ENCODE measurements at regions not wholly inside any gene's neighbourhood (a gene's known extent, or its start where the extent isn't known, plus 50 kb on each side); places are given as distances from the start of the nearest gene placed in this dataset.

DNA sequence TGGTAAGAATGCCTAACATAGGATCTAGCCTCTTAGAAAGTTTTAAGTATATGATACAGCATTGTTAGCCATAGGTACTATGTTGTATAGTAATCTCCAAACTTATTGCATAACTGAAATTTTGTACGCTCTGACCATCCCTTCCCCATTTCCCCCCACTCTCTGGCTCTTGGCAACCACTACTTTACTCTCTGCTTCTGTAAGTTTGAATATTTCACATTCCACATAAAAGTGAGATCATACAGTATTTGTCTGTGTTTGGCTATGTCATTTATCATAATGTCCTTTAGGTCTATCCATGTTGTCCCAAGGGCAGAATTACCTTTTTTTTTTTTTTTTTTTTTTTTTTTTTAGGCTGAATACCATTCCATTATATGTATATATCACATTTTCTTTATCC lies 396.9 kb downstream of the DLEU7 start:
- TF ChIP-seq EZH2 (IDR thresholded peaks at IDR 0.05; ENCODE audit: insufficient read depth, poor library complexity, severe bottlenecking) (no peak), EZH2phosphoT487 (IDR thresholded peaks at IDR 0.05; ENCODE audit: insufficient read depth, low read depth) (no peak)

All from GM23248 (cell line).